Activated T-helper 2 cell treated with anti-CD3 and anti-CD28 coated beads, Interferon-gamma antibody, Interleukin-2, Interleukin-4, amounts not matched to agents 10 μg/mL and 5 μg/mL and 100 μg/mL, durations not matched to agents 14 hours and 24 hours and 36 hours (primary cell): ENCODE measurements at regions not wholly inside any gene's neighbourhood (a gene's known extent, or its start where the extent isn't known, plus 50 kb on each side); places are given as distances from the start of the nearest gene placed in this dataset.

ENCODE experiments used
- DNase-seq: peaks from one replicate; pipeline ENCODE4 v3.0.0; 2021; ENCODE audit warnings: low spot score
- H3K27ac Mint-ChIP-seq: one replicate; pipeline ENCODE4 v1.8.0; 2021; ENCODE audit warnings: mixed read lengths
- H3K27me3 Mint-ChIP-seq: one replicate; pipeline ENCODE4 v1.8.0; 2021; ENCODE audit warnings: low read depth, mixed read lengths
- H3K36me3 Mint-ChIP-seq: one replicate; pipeline ENCODE4 v1.8.0; 2021; ENCODE audit warnings: low read depth, mixed read lengths
- H3K4me1 Mint-ChIP-seq: one replicate; pipeline ENCODE4 v1.8.0; 2021; ENCODE audit warnings: low read depth, mixed read lengths
- H3K4me3 Mint-ChIP-seq: one replicate; pipeline ENCODE4 v1.8.0; 2021; ENCODE audit warnings: low read depth, mild to moderate bottlenecking, moderate library complexity, mixed read lengths
- H3K9me3 Mint-ChIP-seq: one replicate; pipeline ENCODE4 v1.8.0; 2021; ENCODE audit warnings: mixed read lengths
- intact Hi-C: fragments of 100-400 bp; cut with micrococcal nuclease; formaldehyde crosslinking; loops from one replicate; pipeline ENCODE4 v1.15.1; 2023

GRCh38 chr2:41806286-41806685 is 241.5 kb upstream of the PKDCC start:
- no peaks in the 10 kb centered on the region for H3K4me1 Mint-ChIP-seq
- H3K36me3 Mint-ChIP-seq: no peaks in the 10 kb centered on the region
- peaks cover 2% of the 10 kb centered on the region for H3K27me3 Mint-ChIP-seq
- peaks cover 9% of the 10 kb centered on the region for H3K9me3 Mint-ChIP-seq
- no peak overlapping the region for H3K4me3 Mint-ChIP-seq
- intact Hi-C loops: no loop called here
- no peak for DNase-seq
- no peak overlapping the region for H3K27ac Mint-ChIP-seq

GRCh38 chr2:41821167-41821566 is 226.7 kb upstream of the PKDCC start:
- Mint-ChIP-seq H3K36me3 (no peaks in the 10 kb centered on the region), H3K27me3 (no peaks in the 10 kb centered on the region), H3K9me3 (peaks cover 8% of the 10 kb centered on the region), H3K27ac (no peak overlapping the region), H3K4me3 (no peak overlapping the region), H3K4me1 (no peaks in the 10 kb centered on the region)
- intact Hi-C loops: no loop called here
- no peak for DNase-seq

DNA sequence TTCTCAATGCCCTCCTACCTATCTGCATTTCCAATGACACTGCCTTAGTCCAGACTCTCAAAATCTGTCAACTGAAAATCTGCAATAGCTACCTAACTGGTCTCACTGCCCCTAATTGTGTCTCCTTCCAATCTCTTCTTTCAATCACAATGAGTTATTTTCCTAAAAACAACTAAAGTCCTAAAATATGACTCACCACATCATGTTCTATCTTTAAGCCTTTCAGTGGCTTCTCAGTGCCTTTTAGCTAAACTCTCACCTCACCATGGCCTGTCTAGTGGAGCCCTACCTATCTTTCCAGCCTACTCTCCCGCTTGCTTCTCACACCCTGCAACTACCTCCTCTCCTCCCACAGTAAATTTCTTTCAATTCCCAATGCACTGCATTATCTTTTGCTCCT is 220.9 kb upstream of the PKDCC start:
- H3K36me3 Mint-ChIP-seq: no peaks in the 10 kb centered on the region
- H3K4me3 Mint-ChIP-seq: no peak overlapping the region
- H3K27me3 Mint-ChIP-seq: peaks cover 6% of the 10 kb centered on the region
- intact Hi-C loops: no loop called here
- H3K27ac Mint-ChIP-seq: no peak overlapping the region
- DNase-seq: no peak
- H3K9me3 Mint-ChIP-seq: no peaks in the 10 kb centered on the region
- H3K4me1 Mint-ChIP-seq: no peaks in the 10 kb centered on the region

GRCh38 chr2:41827354-41827971 is 220.4 kb upstream of the PKDCC start:
- intact Hi-C loops: no loop called here
- Mint-ChIP-seq H3K36me3 (no peaks in the 10 kb centered on the region), H3K4me3 (no peak overlapping the region), H3K27me3 (peaks cover 8% of the 10 kb centered on the region), H3K27ac (no peak overlapping the region), H3K9me3 (no peaks in the 10 kb centered on the region), H3K4me1 (no peaks in the 10 kb centered on the region)
- no peak for DNase-seq

DNA sequence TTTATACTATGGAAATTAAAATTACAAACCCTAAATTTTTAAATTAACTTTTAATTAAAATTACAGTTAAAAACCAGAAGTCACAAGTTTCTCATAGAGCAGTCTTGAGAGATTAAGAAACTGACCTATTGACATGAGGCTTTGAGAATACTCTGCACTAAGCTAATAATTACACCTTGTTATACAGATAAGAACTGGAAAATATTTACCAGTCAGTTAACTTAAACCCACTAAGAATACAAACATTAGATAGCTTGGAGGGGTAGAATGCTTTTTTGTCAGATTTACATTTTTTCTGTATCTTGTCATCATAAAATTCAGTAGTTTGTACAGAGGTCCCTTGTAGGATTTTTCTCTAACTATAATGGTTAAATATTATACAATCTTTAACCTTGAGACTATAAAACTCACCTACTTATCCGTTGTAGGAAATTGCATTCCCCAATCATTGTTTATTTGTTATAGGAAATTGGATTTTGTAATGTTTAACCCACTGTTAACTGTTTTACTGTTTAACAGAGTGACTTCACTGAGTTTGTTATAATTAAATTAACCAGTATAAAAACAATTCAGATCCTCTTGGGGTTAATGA is 219.7 kb upstream of the PKDCC start:
- H3K4me3 Mint-ChIP-seq: no peak overlapping the region
- no peak for DNase-seq
- no peaks in the 10 kb centered on the region for H3K36me3 Mint-ChIP-seq
- intact Hi-C loops: no loop called here
- H3K27ac Mint-ChIP-seq: no peak overlapping the region
- H3K9me3 Mint-ChIP-seq: no peaks in the 10 kb centered on the region
- H3K4me1 Mint-ChIP-seq: no peaks in the 10 kb centered on the region
- H3K27me3 Mint-ChIP-seq: peaks cover 10% of the 10 kb centered on the region

GRCh38 chr2:41829052-41829451 is 218.8 kb upstream of the PKDCC start:
- H3K36me3 Mint-ChIP-seq: no peaks in the 10 kb centered on the region
- no peaks in the 10 kb centered on the region for H3K9me3 Mint-ChIP-seq
- no peaks in the 10 kb centered on the region for H3K4me1 Mint-ChIP-seq
- DNase-seq: no peak
- no peak overlapping the region for H3K4me3 Mint-ChIP-seq
- intact Hi-C loops: no loop called here
- H3K27me3 Mint-ChIP-seq: peaks cover 10% of the 10 kb centered on the region
- H3K27ac Mint-ChIP-seq: no peak overlapping the region

GRCh38 chr2:41830600-41830999 is 217.2 kb upstream of the PKDCC start:
- Mint-ChIP-seq H3K4me3 (no peak overlapping the region), H3K4me1 (no peaks in the 10 kb centered on the region), H3K9me3 (no peaks in the 10 kb centered on the region), H3K36me3 (no peaks in the 10 kb centered on the region), H3K27me3 (peaks cover 17% of the 10 kb centered on the region), H3K27ac (no peak overlapping the region)
- DNase-seq: no peak
- intact Hi-C loops: no loop called here

- Mint-ChIP-seq H3K27ac (no peak overlapping the region), H3K9me3 (no peaks in the 10 kb centered on the region), H3K4me1 (no peaks in the 10 kb centered on the region), H3K4me3 (no peak overlapping the region), H3K27me3 (peaks cover 17% of the 10 kb centered on the region), H3K36me3 (no peaks in the 10 kb centered on the region)
- intact Hi-C loops: no loop called here
- no peak for DNase-seq
Observed at GRCh38 chr2:41832218-41832617, 215.6 kb upstream of the PKDCC start.

- no peak for DNase-seq
- Mint-ChIP-seq H3K27me3 (peaks cover 17% of the 10 kb centered on the region), H3K4me3 (no peak overlapping the region), H3K36me3 (no peaks in the 10 kb centered on the region), H3K27ac (no peak overlapping the region), H3K4me1 (no peaks in the 10 kb centered on the region), H3K9me3 (no peaks in the 10 kb centered on the region)
- intact Hi-C loops: loop anchor here (1.0 kb wide), 1 partner anchor 23 kb away; no protein-coding TSS in a partner anchor
Observed at GRCh38 chr2:41835401-41835800, 212.4 kb upstream of the PKDCC start.

- no peaks in the 10 kb centered on the region for H3K9me3 Mint-ChIP-seq
- DNase-seq: no peak
- peaks cover 17% of the 10 kb centered on the region for H3K27me3 Mint-ChIP-seq
- H3K4me3 Mint-ChIP-seq: no peak overlapping the region
- peaks cover 5% of the 10 kb centered on the region for H3K4me1 Mint-ChIP-seq
- H3K36me3 Mint-ChIP-seq: no peaks in the 10 kb centered on the region
- intact Hi-C loops: no loop called here
- H3K27ac Mint-ChIP-seq: no peak overlapping the region
Observed at GRCh38 chr2:41836948-41837347, 210.9 kb upstream of the PKDCC start.

DNA sequence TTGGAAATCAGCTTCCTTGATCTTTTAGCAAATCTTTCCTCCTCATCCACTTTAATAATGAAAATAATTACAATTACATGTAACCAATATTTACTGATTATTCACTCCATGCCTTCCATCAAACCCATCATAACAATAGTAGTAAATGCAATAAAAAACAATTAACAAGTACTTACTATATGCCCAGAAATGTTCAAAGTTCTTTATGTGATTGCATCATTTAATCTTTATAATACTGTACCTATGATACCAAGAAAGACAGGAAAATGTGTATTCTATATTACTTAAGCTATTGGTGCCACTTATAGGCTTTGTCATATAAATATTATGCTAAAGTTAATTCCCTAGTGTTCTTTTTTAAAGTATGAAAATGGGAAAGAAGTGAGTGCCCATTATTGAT is 210.2 kb upstream of the PKDCC start:
- DNase-seq: no peak
- intact Hi-C loops: no loop called here
- Mint-ChIP-seq H3K36me3 (no peaks in the 10 kb centered on the region), H3K9me3 (no peaks in the 10 kb centered on the region), H3K4me1 (peaks cover 5% of the 10 kb centered on the region), H3K27ac (no peak overlapping the region), H3K27me3 (peaks cover 15% of the 10 kb centered on the region), H3K4me3 (no peak overlapping the region)

- H3K36me3 Mint-ChIP-seq: no peaks in the 10 kb centered on the region
- H3K27ac Mint-ChIP-seq: peak overlapping the region; percentile 74
- peaks cover 9% of the 10 kb centered on the region for H3K27me3 Mint-ChIP-seq
- intact Hi-C loops: loop anchor here (1.0 to 2.0 kb wide), 2 partner anchors 245 to 522 kb away; no protein-coding TSS in a partner anchor
- H3K4me3 Mint-ChIP-seq: peak overlapping the region; percentile 88
- H3K4me1 Mint-ChIP-seq: peaks cover 5% of the 10 kb centered on the region
- no peaks in the 10 kb centered on the region for H3K9me3 Mint-ChIP-seq
- DNase-seq: peak; percentile 96
Observed at GRCh38 chr2:41840702-41841551, 206.9 kb upstream of the PKDCC start.

DNA sequence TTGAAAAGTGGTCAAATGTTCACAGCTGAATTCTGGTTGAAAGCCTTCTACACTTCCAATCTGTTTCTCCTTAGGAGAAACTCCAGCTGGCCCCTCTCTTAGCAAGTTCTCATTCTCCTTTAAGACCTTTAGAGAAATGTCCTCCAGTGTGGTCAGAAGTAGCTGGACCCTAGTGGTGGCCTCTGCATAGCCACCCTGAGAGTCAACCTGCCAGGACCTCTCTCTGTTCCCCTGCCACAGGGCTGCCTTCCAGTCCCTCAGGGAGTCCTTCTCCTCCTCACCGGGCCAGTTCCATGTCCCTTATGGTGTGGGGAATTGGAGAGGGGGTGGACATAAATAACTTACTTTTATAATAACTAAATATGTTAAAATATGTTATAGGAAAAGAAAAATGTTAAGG is 200.9 kb upstream of the PKDCC start:
- Mint-ChIP-seq H3K4me3 (no peak overlapping the region), H3K27ac (no peak overlapping the region), H3K27me3 (peaks cover 20% of the 10 kb centered on the region), H3K4me1 (no peaks in the 10 kb centered on the region), H3K36me3 (no peaks in the 10 kb centered on the region), H3K9me3 (no peaks in the 10 kb centered on the region)
- no peak for DNase-seq
- intact Hi-C loops: no loop called here
